ENCODE measurements at regions not wholly inside any gene's neighbourhood (a gene's known extent, or its start where the extent isn't known, plus 50 kb on each side); places are given as distances from the start of the nearest gene placed in this dataset.

GRCh38 chr5:6059137-6059800 lies 319.1 kb downstream of the MED10 start:
- H3K4me1 Mint-ChIP-seq (ENCODE audit: low read depth, unreplicated experiment): no peaks in the 10 kb centered on the region
- peaks cover 1% of the 10 kb centered on the region for H3K27me3 Mint-ChIP-seq (ENCODE audit: unreplicated experiment)

GRCh38 chr5:6058055-6058715 lies 320.2 kb downstream of the MED10 start:
- Mint-ChIP-seq H3K9me3 (ENCODE audit: unreplicated experiment) (no peaks in the 10 kb centered on the region), H3K4me3 (ENCODE audit: unreplicated experiment) (no peak overlapping the region), H3K27ac (ENCODE audit: unreplicated experiment) (no peak overlapping the region), H3K36me3 (ENCODE audit: unreplicated experiment) (no peaks in the 10 kb centered on the region), H3K27me3 (ENCODE audit: unreplicated experiment) (peaks cover 1% of the 10 kb centered on the region), H3K4me1 (ENCODE audit: low read depth, unreplicated experiment) (no peaks in the 10 kb centered on the region)
- TF ChIP-seq CTCF (IDR thresholded peaks at IDR 0.05; ENCODE audit: partially characterized antibody, unreplicated experiment): no peak
- DNase-seq: no peak

More at GRCh38 chr5:6059137-6059800, 319.1 kb downstream of the MED10 start:
- TF ChIP-seq CTCF (IDR thresholded peaks at IDR 0.05; ENCODE audit: partially characterized antibody, unreplicated experiment): no peak
- no peaks in the 10 kb centered on the region for H3K9me3 Mint-ChIP-seq (ENCODE audit: unreplicated experiment)
- H3K36me3 Mint-ChIP-seq (ENCODE audit: unreplicated experiment): no peaks in the 10 kb centered on the region
- no peak overlapping the region for H3K4me3 Mint-ChIP-seq (ENCODE audit: unreplicated experiment)
- no peak for DNase-seq
- H3K27ac Mint-ChIP-seq (ENCODE audit: unreplicated experiment): no peak overlapping the region

- Mint-ChIP-seq H3K27ac (ENCODE audit: unreplicated experiment) (no peak overlapping the region), H3K4me3 (ENCODE audit: unreplicated experiment) (no peak overlapping the region), H3K4me1 (ENCODE audit: low read depth, unreplicated experiment) (no peaks in the 10 kb centered on the region), H3K36me3 (ENCODE audit: unreplicated experiment) (no peaks in the 10 kb centered on the region), H3K27me3 (ENCODE audit: unreplicated experiment) (no peaks in the 10 kb centered on the region), H3K9me3 (ENCODE audit: unreplicated experiment) (no peaks in the 10 kb centered on the region)
- TF ChIP-seq CTCF (IDR thresholded peaks at IDR 0.05; ENCODE audit: partially characterized antibody, unreplicated experiment): no peak
- DNase-seq: no peak
These were observed 322.1 kb downstream of the MED10 start for GRCh38 chr5:6056280-6056679.

GRCh38 chr5:6049662-6050061 lies 328.7 kb downstream of the MED10 start:
- no peak for TF ChIP-seq CTCF (IDR thresholded peaks at IDR 0.05; ENCODE audit: partially characterized antibody, unreplicated experiment)
- Mint-ChIP-seq H3K9me3 (ENCODE audit: unreplicated experiment) (no peaks in the 10 kb centered on the region), H3K4me3 (ENCODE audit: unreplicated experiment) (no peak overlapping the region)

GRCh38 chr5:6048746-6049145 lies 329.6 kb downstream of the MED10 start:
- TF ChIP-seq CTCF (IDR thresholded peaks at IDR 0.05; ENCODE audit: partially characterized antibody, unreplicated experiment): no peak
- Mint-ChIP-seq H3K4me1 (ENCODE audit: low read depth, unreplicated experiment) (no peaks in the 10 kb centered on the region), H3K4me3 (ENCODE audit: unreplicated experiment) (no peak overlapping the region), H3K9me3 (ENCODE audit: unreplicated experiment) (peaks cover 2% of the 10 kb centered on the region), H3K27me3 (ENCODE audit: unreplicated experiment) (peaks cover 2% of the 10 kb centered on the region), H3K36me3 (ENCODE audit: unreplicated experiment) (peaks cover 5% of the 10 kb centered on the region), H3K27ac (ENCODE audit: unreplicated experiment) (no peak overlapping the region)
- no peak for DNase-seq

More at GRCh38 chr5:6049662-6050061, 328.7 kb downstream of the MED10 start:
- DNase-seq: no peak
- H3K27ac Mint-ChIP-seq (ENCODE audit: unreplicated experiment): no peak overlapping the region
- H3K36me3 Mint-ChIP-seq (ENCODE audit: unreplicated experiment): peaks cover 5% of the 10 kb centered on the region
- no peaks in the 10 kb centered on the region for H3K27me3 Mint-ChIP-seq (ENCODE audit: unreplicated experiment)
- H3K4me1 Mint-ChIP-seq (ENCODE audit: low read depth, unreplicated experiment): no peaks in the 10 kb centered on the region

All from glutamatergic neuron (in vitro differentiated cells).